Kasumi-1 (cell line): ENCODE measurements at regions not wholly inside any gene's neighbourhood (a gene's known extent, or its start where the extent isn't known, plus 50 kb on each side); places are given as distances from the start of the nearest gene placed in this dataset.

Source experiments
- DNase-seq, 2 experiments: peaks; one replicate each; lab custom pipeline; 2025; lab: John Stamatoyannopoulos, UW

GRCh38 chr1:221104596-221104995 lies 225.4 kb downstream of the HLX start:
- no peak for DNase-seq

GRCh38 chr1:221105578-221105977 lies 226.3 kb downstream of the HLX start:
- DNase-seq: no peak

- no peak for DNase-seq
Observed at GRCh38 chr1:221106616-221107015, 227.4 kb downstream of the HLX start.

GRCh38 chr1:221109930-221110329 lies 230.7 kb downstream of the HLX start:
- DNase-seq: no peak

- no peak for DNase-seq
Observed at GRCh38 chr1:221117133-221117532, 237.9 kb downstream of the HLX start.

- no peak for DNase-seq
Observed at GRCh38 chr1:221117548-221117951, 238.3 kb downstream of the HLX start.

GRCh38 chr1:221118176-221118937 lies 239.1 kb downstream of the HLX start:
- no peak for DNase-seq

GRCh38 chr1:221118938-221119320 lies 239.7 kb downstream of the HLX start:
- no peak for DNase-seq

GRCh38 chr1:221122501-221122900 lies 243.3 kb downstream of the HLX start:
- no peak for DNase-seq

GRCh38 chr1:221125976-221126375 lies 246.7 kb downstream of the HLX start:
- DNase-seq: no peak

GRCh38 chr1:221137666-221138065 lies 258.4 kb downstream of the HLX start:
- DNase-seq: no peak

GRCh38 chr1:221138516-221138915 lies 259.3 kb downstream of the HLX start:
- no peak for DNase-seq

GRCh38 chr1:221139991-221140390 lies 260.7 kb downstream of the HLX start:
- no peak for DNase-seq

GRCh38 chr1:221141096-221141495 lies 261.9 kb downstream of the HLX start:
- DNase-seq: no peak

GRCh38 chr1:221141606-221142285 lies 262.5 kb downstream of the HLX start:
- DNase-seq: no peak

GRCh38 chr1:221148660-221149059 lies 269.4 kb downstream of the HLX start:
- no peak for DNase-seq

- DNase-seq: no peak
Observed at GRCh38 chr1:221149111-221149510, 269.9 kb downstream of the HLX start.

- DNase-seq: no peak
Observed at GRCh38 chr1:221149555-221150075, 270.4 kb downstream of the HLX start.

GRCh38 chr1:221150996-221151395 lies 271.8 kb downstream of the HLX start:
- no peak for DNase-seq

- DNase-seq: no peak
Observed at GRCh38 chr1:221154932-221155331, 275.7 kb downstream of the HLX start.

GRCh38 chr1:221157026-221157761 lies 278.0 kb downstream of the HLX start:
- peak in 1 of 2 experiments; percentile 26 for DNase-seq

- DNase-seq: no peak
Observed at GRCh38 chr1:221159608-221160007, 280.4 kb downstream of the HLX start.

GRCh38 chr1:221161571-221162041 lies 282.4 kb downstream of the HLX start:
- no peak for DNase-seq
